WTC11 (cell line): ENCODE measurements at regions not wholly inside any gene's neighbourhood (a gene's known extent, or its start where the extent isn't known, plus 50 kb on each side); places are given as distances from the start of the nearest gene placed in this dataset.

Experiments
- ATAC-seq: fragments of 200-7000 bp; cut with Tn5 transposase; 2 replicates; pipeline ENCODE4 v1.10.0; 2021; ENCODE audit warnings: mild to moderate bottlenecking, moderate library complexity
- CTCF ChIA-PET: fragments of 300-600 bp; sonication (Branson Sonifier 250); formaldehyde crosslinking; loops from one replicate; lab custom pipeline; 2021; ENCODE audit warnings: antibody characterized with exemption; lab: Charles Lee
- POLR2A ChIA-PET: fragments of 350-600 bp; sonication (Branson Sonifier 250); formaldehyde crosslinking; loops from one replicate; lab custom pipeline; 2021; ENCODE audit warnings: antibody characterized with exemption; lab: Charles Lee
- DNase-seq: peaks from one replicate; pipeline ENCODE4 v3.0.0; 2021; ENCODE audit warnings: low spot score
- H3K27ac Mint-ChIP-seq: 2 replicates; pipeline ENCODE4 v1.8.0; 2021; ENCODE audit warnings: mixed read lengths
- H3K27me3 Mint-ChIP-seq: 2 replicates; pipeline ENCODE4 v1.8.0; 2021; ENCODE audit warnings: low read depth, mild to moderate bottlenecking, moderate library complexity, mixed read lengths
- H3K36me3 Mint-ChIP-seq: 2 replicates; pipeline ENCODE4 v1.8.0; 2021; ENCODE audit warnings: mixed read lengths
- H3K4me1 Mint-ChIP-seq: 2 replicates; pipeline ENCODE4 v1.8.0; 2022; ENCODE audit warnings: mixed read lengths
- H3K4me3 Mint-ChIP-seq: 2 replicates; pipeline ENCODE4 v1.8.0; 2021; ENCODE audit warnings: mild to moderate bottlenecking, moderate library complexity, mixed read lengths
- H3K9me3 Mint-ChIP-seq: 2 replicates; pipeline ENCODE4 v1.8.0; 2021; ENCODE audit warnings: mixed read lengths
- ATF1 ChIP-seq: sonication (generic); formaldehyde crosslinking; IDR thresholded peaks from 2 replicates; pipeline ENCODE4 v1.8.1; 2023; ENCODE audit warnings: mild to moderate bottlenecking, moderate library complexity, missing genetic modification reagents
- ETV6 ChIP-seq: sonication (generic); formaldehyde crosslinking; IDR thresholded peaks from 2 replicates; pipeline ENCODE4 v1.8.1; 2022; ENCODE audit warnings: mild to moderate bottlenecking, missing genetic modification reagents
- JAZF1 ChIP-seq: fragments of 250-450 bp; sonication (Bioruptor Pico); IDR thresholded peaks from 2 replicates; pipeline ENCODE4 v1.9.0; 2021; ENCODE audit warnings: moderate library complexity, mild to moderate bottlenecking, inconsistent platforms
- JUN ChIP-seq: sonication (generic); formaldehyde crosslinking; IDR thresholded peaks from 2 replicates; pipeline ENCODE4 v1.8.0; 2023; ENCODE audit warnings: mild to moderate bottlenecking, missing genetic modification reagents
- KAT7 ChIP-seq: sonication (generic); formaldehyde crosslinking; IDR thresholded peaks from 2 replicates; pipeline ENCODE4 v1.8.1; 2023; ENCODE audit warnings: missing genetic modification reagents, mild to moderate bottlenecking, borderline replicate concordance
- MXD4 ChIP-seq: fragments of 250-450 bp; sonication (Bioruptor Pico); IDR thresholded peaks from 2 replicates; pipeline ENCODE4 v1.8.0; 2021; ENCODE audit warnings: mild to moderate bottlenecking, moderate library complexity, borderline replicate concordance
- MYBL2 ChIP-seq: sonication (generic); formaldehyde crosslinking; IDR thresholded peaks from 2 replicates; pipeline ENCODE4 v1.8.1; 2023; ENCODE audit warnings: mild to moderate bottlenecking, moderate library complexity, missing genetic modification reagents
- NR1H2 ChIP-seq: sonication (generic); formaldehyde crosslinking; IDR thresholded peaks from 2 replicates; pipeline ENCODE4 v1.9.0; 2021; ENCODE audit warnings: mild to moderate bottlenecking, moderate library complexity, missing genetic modification reagents
- NR3C1 ChIP-seq: sonication (generic); formaldehyde crosslinking; conservative IDR thresholded peaks from 2 replicates; pipeline ENCODE4 v1.8.1; 2023; ENCODE audit warnings: low read depth, mild to moderate bottlenecking, missing genetic modification reagents
- PRRX2 ChIP-seq: fragments of 250-450 bp; sonication (Bioruptor Pico); IDR thresholded peaks from 2 replicates; pipeline ENCODE4 v1.8.0; 2021; ENCODE audit warnings: mild to moderate bottlenecking
- SMAD4 ChIP-seq: sonication (generic); formaldehyde crosslinking; IDR thresholded peaks from 2 replicates; pipeline ENCODE4 v1.8.0; 2022; ENCODE audit warnings: mild to moderate bottlenecking, missing genetic modification reagents
- SOX15 ChIP-seq: fragments of 250-450 bp; sonication (Bioruptor Pico); IDR thresholded peaks from 2 replicates; pipeline ENCODE4 v1.9.0; 2021; ENCODE audit warnings: mild to moderate bottlenecking
- TEAD1 ChIP-seq: sonication (generic); formaldehyde crosslinking; IDR thresholded peaks from 2 replicates; pipeline ENCODE4 v1.8.0; 2022; ENCODE audit warnings: mild to moderate bottlenecking, missing genetic modification reagents
- TEAD4 ChIP-seq: sonication (generic); formaldehyde crosslinking; IDR thresholded peaks from 2 replicates; pipeline ENCODE4 v1.8.0; 2022; ENCODE audit warnings: mild to moderate bottlenecking, missing genetic modification reagents
- ZMAT4 ChIP-seq: fragments of 250-450 bp; sonication (Bioruptor Pico); IDR thresholded peaks from 2 replicates; pipeline ENCODE4 v1.9.0; 2021; ENCODE audit warnings: mild to moderate bottlenecking
- ZNF121 ChIP-seq: sonication (generic); formaldehyde crosslinking; IDR thresholded peaks from 2 replicates; pipeline ENCODE4 v1.8.0; 2023; ENCODE audit warnings: missing genetic modification reagents
- ZNF232 ChIP-seq: sonication (generic); formaldehyde crosslinking; IDR thresholded peaks from 2 replicates; pipeline ENCODE4 v1.8.0; 2022; ENCODE audit warnings: mild to moderate bottlenecking, missing genetic modification reagents
- ZNF263 ChIP-seq: sonication (generic); formaldehyde crosslinking; IDR thresholded peaks from 2 replicates; pipeline ENCODE4 v1.8.1; 2022; ENCODE audit warnings: low read depth, mild to moderate bottlenecking, moderate library complexity, missing genetic modification reagents
- ZNF396 ChIP-seq: fragments of 250-450 bp; sonication (Bioruptor Pico); IDR thresholded peaks from 2 replicates; pipeline ENCODE4 v1.8.0; 2021; ENCODE audit warnings: mild to moderate bottlenecking, moderate library complexity, borderline replicate concordance
- ZNF416 ChIP-seq: fragments of 250-450 bp; sonication (Bioruptor Pico); IDR thresholded peaks from 2 replicates; pipeline ENCODE4 v1.9.0; 2021; ENCODE audit warnings: mild to moderate bottlenecking, inconsistent platforms
- TF ChIP-seq, protein P1 (sequence below): sonication (generic); formaldehyde crosslinking; IDR thresholded peaks from 2 replicates; pipeline ENCODE4 v1.8.0; 2023; ENCODE audit warnings: mild to moderate bottlenecking, missing genetic modification reagents

- no peaks in the 10 kb centered on the region; the same call in 1 of the 2 replicates for H3K36me3 Mint-ChIP-seq
- no peak overlapping the region for H3K4me3 Mint-ChIP-seq
- no peaks in the 10 kb centered on the region; the same call in 1 of the 2 replicates for H3K4me1 Mint-ChIP-seq
- no peak for TF ChIP-seq ETV6
- TF ChIP-seq ZMAT4: no peak
- TF ChIP-seq JUN (CRISPR knock-in tag): no peak
- no peak for TF ChIP-seq SOX15 (CRISPR knock-in tag)
- no peak for DNase-seq
- ChIA-PET CTCF (no interaction called here), POLR2A (no interaction called here)
- ATAC-seq: no peak
- H3K27me3 Mint-ChIP-seq: no peaks in the 10 kb centered on the region
- H3K27ac Mint-ChIP-seq: no peak overlapping the region
- peaks cover 8% of the 10 kb centered on the region for H3K9me3 Mint-ChIP-seq
These were observed 417.5 kb upstream of the ATP2B1 start for GRCh38 chr12:90126125-90126524.

DNA sequence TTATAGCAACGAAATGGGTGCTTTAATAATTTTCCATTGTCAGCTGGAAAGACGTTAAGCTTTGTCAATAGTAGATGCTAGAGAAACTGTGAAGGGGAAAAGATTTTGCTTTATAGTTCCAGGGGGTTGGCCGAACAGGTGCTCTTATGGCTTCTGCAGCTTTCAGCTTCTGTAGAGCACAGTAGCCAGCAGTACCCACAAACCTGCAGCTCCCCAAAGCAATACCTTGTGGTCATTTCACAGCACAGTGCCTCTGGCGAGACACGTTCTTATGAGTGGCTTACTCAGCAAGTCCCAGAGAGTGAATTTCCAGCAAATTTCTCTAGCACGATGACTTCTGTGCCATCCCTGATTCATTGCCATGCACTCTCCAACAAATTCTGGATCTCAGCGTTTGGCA lies 416.3 kb upstream of the ATP2B1 start:
- no peak for TF ChIP-seq MXD4 (CRISPR knock-in tag)
- no peak for TF ChIP-seq MYBL2 (CRISPR knock-in tag)
- no peak for TF ChIP-seq JUN (CRISPR knock-in tag)
- TF ChIP-seq JAZF1: no peak
- TF ChIP-seq ETV6: no peak
- TF ChIP-seq TEAD1 (CRISPR knock-in tag): no peak
- no peak for ATAC-seq
- no peak overlapping the region for H3K4me3 Mint-ChIP-seq
- peaks cover 20% of the 10 kb centered on the region for H3K9me3 Mint-ChIP-seq
- no peaks in the 10 kb centered on the region for H3K27me3 Mint-ChIP-seq
- H3K27ac Mint-ChIP-seq: no peak overlapping the region
- ChIA-PET CTCF (no interaction called here), POLR2A (no interaction called here)
- no peak for DNase-seq
- peaks cover 9% of the 10 kb centered on the region for H3K36me3 Mint-ChIP-seq
- no peaks in the 10 kb centered on the region; the same call in 1 of the 2 replicates for H3K4me1 Mint-ChIP-seq

GRCh38 chr12:90124289-90124688 lies 415.7 kb upstream of the ATP2B1 start:
- ChIA-PET CTCF (no interaction called here), POLR2A (no interaction called here)
- Mint-ChIP-seq H3K27me3 (no peaks in the 10 kb centered on the region), H3K36me3 (peaks cover 14% of the 10 kb centered on the region), H3K4me3 (no peak overlapping the region), H3K9me3 (peaks cover 27% of the 10 kb centered on the region), H3K27ac (no peak overlapping the region), H3K4me1 (no peaks in the 10 kb centered on the region; the same call in 1 of the 2 replicates)
- ATAC-seq (no peak), DNase-seq (no peak)
- TF ChIP-seq ZNF396 (CRISPR knock-in tag): no peak
- TF ChIP-seq, all 79 proteins: peak for 0

DNA sequence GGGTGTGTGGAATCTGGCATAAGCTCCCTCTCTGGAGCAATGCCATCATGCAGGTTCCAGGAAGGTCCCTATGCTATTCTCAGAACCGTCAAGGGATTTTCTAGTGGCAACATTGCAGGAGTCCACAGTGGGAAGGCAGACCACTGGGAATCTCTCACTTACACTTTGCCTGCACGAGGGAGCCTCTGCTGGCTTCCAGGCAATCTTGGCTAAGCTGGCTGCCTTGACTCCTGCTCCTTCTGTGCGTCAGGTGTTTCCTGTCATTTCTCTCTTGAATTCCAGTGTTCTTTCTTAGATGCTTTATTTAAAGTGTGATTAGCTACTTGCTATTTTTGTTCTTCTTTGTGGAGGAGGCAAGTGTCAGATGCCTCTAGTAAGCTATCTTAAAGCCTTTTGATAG lies 414.0 kb upstream of the ATP2B1 start:
- no peak for ATAC-seq
- DNase-seq: no peak
- Mint-ChIP-seq H3K4me3 (no peak overlapping the region), H3K36me3 (peaks cover 21% of the 10 kb centered on the region), H3K27ac (no peak overlapping the region), H3K27me3 (no peaks in the 10 kb centered on the region), H3K9me3 (peaks cover 36% of the 10 kb centered on the region), H3K4me1 (no peaks in the 10 kb centered on the region)
- TF ChIP-seq NR3C1 (CRISPR knock-in tag): no peak
- no peak for TF ChIP-seq TEAD1 (CRISPR knock-in tag)
- TF ChIP-seq ATF1 (CRISPR knock-in tag): no peak
- no peak for TF ChIP-seq ZNF263
- no peak for TF ChIP-seq TEAD4 (CRISPR knock-in tag)
- no peak for TF ChIP-seq PRRX2
- TF ChIP-seq SMAD4 (CRISPR knock-in tag): no peak
- TF ChIP-seq ZNF416: no peak
- no peak for TF ChIP-seq KAT7 (CRISPR knock-in tag)
- TF ChIP-seq, protein P1, sequence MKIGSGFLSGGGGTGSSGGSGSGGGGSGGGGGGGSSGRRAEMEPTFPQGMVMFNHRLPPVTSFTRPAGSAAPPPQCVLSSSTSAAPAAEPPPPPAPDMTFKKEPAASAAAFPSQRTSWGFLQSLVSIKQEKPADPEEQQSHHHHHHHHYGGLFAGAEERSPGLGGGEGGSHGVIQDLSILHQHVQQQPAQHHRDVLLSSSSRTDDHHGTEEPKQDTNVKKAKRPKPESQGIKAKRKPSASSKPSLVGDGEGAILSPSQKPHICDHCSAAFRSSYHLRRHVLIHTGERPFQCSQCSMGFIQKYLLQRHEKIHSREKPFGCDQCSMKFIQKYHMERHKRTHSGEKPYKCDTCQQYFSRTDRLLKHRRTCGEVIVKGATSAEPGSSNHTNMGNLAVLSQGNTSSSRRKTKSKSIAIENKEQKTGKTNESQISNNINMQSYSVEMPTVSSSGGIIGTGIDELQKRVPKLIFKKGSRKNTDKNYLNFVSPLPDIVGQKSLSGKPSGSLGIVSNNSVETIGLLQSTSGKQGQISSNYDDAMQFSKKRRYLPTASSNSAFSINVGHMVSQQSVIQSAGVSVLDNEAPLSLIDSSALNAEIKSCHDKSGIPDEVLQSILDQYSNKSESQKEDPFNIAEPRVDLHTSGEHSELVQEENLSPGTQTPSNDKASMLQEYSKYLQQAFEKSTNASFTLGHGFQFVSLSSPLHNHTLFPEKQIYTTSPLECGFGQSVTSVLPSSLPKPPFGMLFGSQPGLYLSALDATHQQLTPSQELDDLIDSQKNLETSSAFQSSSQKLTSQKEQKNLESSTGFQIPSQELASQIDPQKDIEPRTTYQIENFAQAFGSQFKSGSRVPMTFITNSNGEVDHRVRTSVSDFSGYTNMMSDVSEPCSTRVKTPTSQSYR (CRISPR knock-in tag): no peak
- TF ChIP-seq NR1H2 (CRISPR knock-in tag): no peak
- no peak for TF ChIP-seq ZNF232
- no peak for TF ChIP-seq ZNF121 (CRISPR knock-in tag)
- CTCF ChIA-PET: no interaction called here
- POLR2A ChIA-PET: no interaction called here
